GM19035 (cell line): ENCODE measurements at regions not wholly inside any gene's neighbourhood (a gene's known extent, or its start where the extent isn't known, plus 50 kb on each side); places are given as distances from the start of the nearest gene placed in this dataset.

Experiments used
- ATAC-seq: cut with Tn5 transposase; IDR thresholded peaks from one replicate; pipeline ENCODE4 v1.9.1; 2021; ENCODE audit not compliant: unreplicated experiment

- no peak for ATAC-seq
Measured at GRCh38 chr6:166050559-166050958, 117.1 kb downstream of the TBXT start.

- no peak for ATAC-seq
Measured at GRCh38 chr6:166046982-166047381, 120.7 kb downstream of the TBXT start.

- no peak for ATAC-seq
Measured at GRCh38 chr6:166046226-166046625, 121.4 kb downstream of the TBXT start.

GRCh38 chr6:166045860-166046200, 121.8 kb downstream of the TBXT start:
- no peak for ATAC-seq

- ATAC-seq: no peak
Measured at GRCh38 chr6:166045173-166045859, 122.3 kb downstream of the TBXT start.

GRCh38 chr6:166041277-166041676, 126.4 kb downstream of the TBXT start:
- ATAC-seq: no peak

GRCh38 chr6:166040292-166040691, 127.4 kb downstream of the TBXT start:
- ATAC-seq: no peak

- ATAC-seq: no peak
Measured at GRCh38 chr6:166036316-166037095, 131.1 kb downstream of the TBXT start.

GRCh38 chr6:166032366-166033200, 135.1 kb downstream of the TBXT start:
- ATAC-seq: no peak

- ATAC-seq: no peak
Measured at GRCh38 chr6:166031275-166031674, 136.4 kb downstream of the TBXT start.

- ATAC-seq: no peak
Measured at GRCh38 chr6:166029506-166029905, 138.1 kb downstream of the TBXT start.

GRCh38 chr6:166027761-166028160, 139.9 kb downstream of the TBXT start:
- no peak for ATAC-seq

- ATAC-seq: no peak
Measured at GRCh38 chr6:166026586-166027126, 141.0 kb downstream of the TBXT start.

- ATAC-seq: no peak
Measured at GRCh38 chr6:166025149-166025898, 142.3 kb downstream of the TBXT start.

GRCh38 chr6:166024252-166024651, 143.4 kb downstream of the TBXT start:
- ATAC-seq: no peak

- ATAC-seq: no peak
Measured at GRCh38 chr6:166023273-166023989, 144.2 kb downstream of the TBXT start.

GRCh38 chr6:166021429-166021828, 146.2 kb downstream of the TBXT start:
- ATAC-seq: no peak

GRCh38 chr6:166019214-166019613, 148.4 kb downstream of the TBXT start:
- ATAC-seq: no peak

GRCh38 chr6:166017032-166017635, 150.5 kb downstream of the TBXT start:
- no peak for ATAC-seq

- no peak for ATAC-seq
Measured at GRCh38 chr6:166014966-166015365, 152.7 kb downstream of the TBXT start.
